ENCODE measurements at regions not wholly inside any gene's neighbourhood (a gene's known extent, or its start where the extent isn't known, plus 50 kb on each side); places are given as distances from the start of the nearest gene placed in this dataset.
A peak's percentile ranks its signal among the peaks of the same experiment; 100 is the strongest.

GRCh38 chr21:30104241-30104640 is 62.4 kb downstream of the CLDN17 start:
- H3K4me3 ChIP-seq (replicated peaks; ENCODE audit: low read depth, low read length) = no peak overlapping the region
- DNase-seq (ENCODE audit: extremely low read depth, low read depth) = no peak
- TF ChIP-seq CTCF (IDR thresholded peaks at IDR 0.05; ENCODE audit: low read depth, low read length, missing control alignments) = no peak

DNA sequence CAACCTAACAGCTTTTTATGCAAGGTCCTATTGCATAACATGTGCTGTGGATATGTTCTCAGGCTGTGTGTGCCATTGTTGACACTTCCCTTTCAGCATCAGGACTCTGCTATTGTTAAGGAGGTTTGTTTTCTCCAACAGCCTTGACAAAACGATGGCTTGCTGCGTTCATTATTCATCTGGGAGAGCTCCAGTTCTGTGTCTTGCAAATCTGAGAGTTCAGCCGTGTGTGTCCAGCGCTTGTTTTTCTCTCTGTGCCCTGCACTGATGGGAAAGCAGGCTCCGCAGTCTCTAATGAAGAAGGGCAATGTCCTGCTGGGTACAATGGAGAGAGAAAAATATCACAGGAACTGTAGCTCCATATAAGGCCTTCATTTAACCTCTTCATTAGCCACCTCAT is 63.7 kb downstream of the CLDN17 start:
- H3K4me3 ChIP-seq (replicated peaks; ENCODE audit: low read depth, low read length) = no peak overlapping the region
- no peak for TF ChIP-seq CTCF (IDR thresholded peaks at IDR 0.05; ENCODE audit: low read depth, low read length, missing control alignments)
- no peak for DNase-seq (ENCODE audit: extremely low read depth, low read depth)

GRCh38 chr21:30101967-30102366 is 64.6 kb downstream of the CLDN17 start:
- H3K4me3 ChIP-seq (replicated peaks; ENCODE audit: low read depth, low read length) = no peak overlapping the region
- DNase-seq (ENCODE audit: extremely low read depth, low read depth) = no peak
- TF ChIP-seq CTCF (IDR thresholded peaks at IDR 0.05; ENCODE audit: low read depth, low read length, missing control alignments) = no peak

GRCh38 chr21:30097791-30098190 is 68.8 kb downstream of the CLDN17 start:
- DNase-seq (ENCODE audit: extremely low read depth, low read depth) = no peak
- H3K4me3 ChIP-seq (replicated peaks; ENCODE audit: low read depth, low read length) = no peak overlapping the region
- no peak for TF ChIP-seq CTCF (IDR thresholded peaks at IDR 0.05; ENCODE audit: low read depth, low read length, missing control alignments)

DNA sequence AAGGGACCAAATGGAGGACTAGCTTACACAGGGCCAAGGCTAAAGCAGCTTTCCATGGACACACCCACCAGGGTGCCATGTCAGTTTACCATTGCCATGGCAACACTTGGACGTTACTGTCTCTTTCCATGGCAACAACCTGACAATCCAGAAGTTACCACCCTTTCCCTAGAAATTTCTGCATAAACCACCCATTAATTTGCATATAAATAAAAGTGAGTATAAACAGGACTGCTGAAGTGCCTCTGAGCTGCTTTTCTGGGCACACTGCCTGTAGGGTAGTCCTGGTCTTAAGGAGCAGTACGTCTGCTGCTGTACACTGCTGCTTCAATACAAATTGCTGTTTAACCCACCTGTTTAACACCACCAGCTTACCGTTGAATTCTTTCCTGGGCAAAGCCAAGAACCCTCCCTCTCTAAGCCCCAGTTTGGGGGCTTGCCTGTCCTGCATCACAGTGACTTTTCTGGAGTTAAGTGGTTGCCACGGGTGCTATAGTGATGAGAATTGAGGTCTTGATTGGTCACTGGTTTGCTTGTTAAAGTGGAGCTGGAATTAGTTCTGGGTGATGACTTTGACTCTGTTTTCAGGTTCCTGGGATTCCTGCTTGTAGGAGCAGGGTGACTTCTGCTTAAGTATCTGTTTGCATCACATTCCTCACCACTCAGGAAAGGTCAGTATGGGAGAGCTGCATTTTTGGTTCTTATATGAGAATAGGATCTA is 83.2 kb downstream of the CLDN17 start:
- TF ChIP-seq CTCF (IDR thresholded peaks at IDR 0.05; ENCODE audit: low read depth, low read length, missing control alignments) = no peak
- H3K4me3 ChIP-seq (replicated peaks; ENCODE audit: low read depth, low read length) = no peak overlapping the region
- DNase-seq (ENCODE audit: extremely low read depth, low read depth) = no peak

DNA sequence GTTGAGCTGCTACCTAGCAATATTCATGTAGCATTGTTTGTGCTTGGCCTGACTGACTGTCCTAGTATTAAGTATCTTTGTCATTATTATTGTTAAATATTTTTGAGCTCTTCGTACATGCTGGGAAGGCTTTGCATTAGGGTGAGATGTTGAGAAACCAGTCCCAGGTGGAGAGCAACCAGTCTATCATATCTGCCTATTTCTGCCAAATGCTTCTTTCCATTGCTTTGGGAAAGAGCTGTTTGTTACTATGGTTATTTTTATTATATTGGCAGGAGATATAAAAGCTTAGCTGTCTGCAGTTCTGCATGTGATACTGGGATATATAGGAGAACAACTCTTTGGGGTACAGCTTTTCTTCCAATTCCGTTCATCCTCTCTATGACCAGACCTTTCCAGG is 85.1 kb downstream of the CLDN17 start:
- TF ChIP-seq CTCF (IDR thresholded peaks at IDR 0.05; ENCODE audit: low read depth, low read length, missing control alignments) = no peak
- no peak overlapping the region for H3K4me3 ChIP-seq (replicated peaks; ENCODE audit: low read depth, low read length)
- no peak for DNase-seq (ENCODE audit: extremely low read depth, low read depth)

GRCh38 chr21:30072496-30072895 is 94.1 kb downstream of the CLDN17 start:
- no peak overlapping the region for H3K4me3 ChIP-seq (replicated peaks; ENCODE audit: low read depth, low read length)
- TF ChIP-seq CTCF (IDR thresholded peaks at IDR 0.05; ENCODE audit: low read depth, low read length, missing control alignments) = peak; percentile 5
- peak; percentile 0 for DNase-seq (ENCODE audit: extremely low read depth, low read depth)

All from HFF-Myc (cell line).